K562 (cell line): ENCODE measurements at regions not wholly inside any gene's neighbourhood (a gene's known extent, or its start where the extent isn't known, plus 50 kb on each side); places are given as distances from the start of the nearest gene placed in this dataset.

Source experiments
- CEBPB ChIP-seq: fragments of 450-650 bp; IDR thresholded peaks from 2 replicates; pipeline ENCODE4 v1.6.1; 2016; ENCODE audit warnings: missing genetic modification characterization, missing compliant biosample characterization
- CREB1 ChIP-seq, 2 experiments: sonication (generic) in 1 of 2; formaldehyde crosslinking in 1 of 2; IDR thresholded peaks; 2 replicates each; pipeline versions ENCODE4 v1.6.1 to v1.8.0; 2012 to 2022; ENCODE audit warnings: inconsistent platforms in 1 of 2, mild to moderate bottlenecking in 1 of 2, missing genetic modification reagents in 1 of 2, moderate library complexity in 1 of 2
- ELF4 ChIP-seq: fragments of 450-650 bp; formaldehyde crosslinking; IDR thresholded peaks from 2 replicates; pipeline ENCODE4 v1.4.0; 2022; ENCODE audit warnings: missing genetic modification characterization
- NFXL1 ChIP-seq: fragments of 450-650 bp; formaldehyde crosslinking; IDR thresholded peaks from 2 replicates; pipeline ENCODE4 v1.4.0; 2021; ENCODE audit warnings: mild to moderate bottlenecking
- OTX1 ChIP-seq: fragments of 450-650 bp; formaldehyde crosslinking; IDR thresholded peaks from 2 replicates; pipeline ENCODE4 v1.4.0; 2022; ENCODE audit warnings: mild to moderate bottlenecking
- POLR2A ChIP-seq: fragments of 450-650 bp; conservative IDR thresholded peaks from 2 replicates; pipeline ENCODE4 v1.6.1; 2016
- RBM22 ChIP-seq: fragments of 200-400 bp; formaldehyde crosslinking; IDR thresholded peaks from 2 replicates; pipeline ENCODE4 v1.6.1; 2018; ENCODE audit warnings: low read length, low read depth; ENCODE audit not compliant: poor library complexity, severe bottlenecking
- TBL1XR1 ChIP-seq, 2 experiments: IDR thresholded peaks; 2 replicates each; pipeline ENCODE4 v1.6.1; 2012; ENCODE audit warnings: improper control_type of control experiment in 2 of 2, low read length in 2 of 2, mild to moderate bottlenecking in 1 of 2
- TF ChIP-seq, protein P1 (sequence below): sonication (generic); formaldehyde crosslinking; IDR thresholded peaks from 2 replicates; pipeline ENCODE4 v1.8.1; 2022; ENCODE audit warnings: missing genetic modification reagents
- TF ChIP-seq, protein P2 (sequence below): sonication (generic); formaldehyde crosslinking; IDR thresholded peaks from 2 replicates; pipeline ENCODE4 v1.8.1; 2023; ENCODE audit warnings: missing genetic modification reagents, mild to moderate bottlenecking, borderline replicate concordance
- TF ChIP-seq, protein P3 (sequence below), 3 experiments: IDR thresholded peaks in 2 of 3; conservative IDR thresholded peaks in 1 of 3; 2 replicates each; pipeline ENCODE4 v1.5.1; 2011 to 2012; ENCODE audit warnings: low read length in 3 of 3, mild to moderate bottlenecking in 3 of 3, control low read depth in 2 of 3, improper control_type of control experiment in 1 of 3, inconsistent platforms in 1 of 3, low read depth in 1 of 3, mixed read lengths in 1 of 3, moderate library complexity in 1 of 3; ENCODE audit not compliant: insufficient read depth in 2 of 3

DNA sequence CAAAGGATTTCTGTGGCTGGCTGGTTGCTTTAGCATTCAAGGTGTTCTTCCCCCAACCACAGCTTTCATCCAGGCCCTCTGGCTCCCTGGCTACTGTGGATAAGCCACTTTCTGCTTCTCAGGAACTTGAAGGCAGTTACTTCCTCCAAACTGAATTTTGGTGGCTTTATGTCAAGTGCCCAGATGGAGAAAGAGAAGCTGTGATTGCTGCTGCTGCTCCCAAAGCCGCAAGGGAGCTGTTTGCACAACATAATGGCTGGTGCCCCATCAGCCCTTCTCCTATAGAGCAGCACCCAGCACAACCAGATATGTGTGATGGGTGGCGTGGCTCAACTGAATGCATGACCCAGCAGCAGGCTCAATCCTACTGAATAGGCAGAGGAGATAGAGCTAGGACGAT, 465.2 kb downstream of the MAFB start:
- TF ChIP-seq ELF4 (no peak), NFXL1 (CRISPR knock-in tag) (no peak), RBM22 (no peak), POLR2A (no peak), CEBPB (tag) (no peak), TBL1XR1 (IDR thresholded peaks at IDR 0.05; ENCODE audit: low read length in 2 of 2) (no peak), CREB1 (IDR thresholded peaks at IDR 0.05) (no peak), CREB1 (CRISPR knock-in tag; IDR thresholded peaks at IDR 0.05) (no peak), OTX1 (CRISPR knock-in tag) (no peak)
- TF ChIP-seq, protein P1, sequence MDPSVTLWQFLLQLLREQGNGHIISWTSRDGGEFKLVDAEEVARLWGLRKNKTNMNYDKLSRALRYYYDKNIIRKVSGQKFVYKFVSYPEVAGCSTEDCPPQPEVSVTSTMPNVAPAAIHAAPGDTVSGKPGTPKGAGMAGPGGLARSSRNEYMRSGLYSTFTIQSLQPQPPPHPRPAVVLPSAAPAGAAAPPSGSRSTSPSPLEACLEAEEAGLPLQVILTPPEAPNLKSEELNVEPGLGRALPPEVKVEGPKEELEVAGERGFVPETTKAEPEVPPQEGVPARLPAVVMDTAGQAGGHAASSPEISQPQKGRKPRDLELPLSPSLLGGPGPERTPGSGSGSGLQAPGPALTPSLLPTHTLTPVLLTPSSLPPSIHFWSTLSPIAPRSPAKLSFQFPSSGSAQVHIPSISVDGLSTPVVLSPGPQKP (CRISPR knock-in tag): no peak
- TF ChIP-seq, protein P2, sequence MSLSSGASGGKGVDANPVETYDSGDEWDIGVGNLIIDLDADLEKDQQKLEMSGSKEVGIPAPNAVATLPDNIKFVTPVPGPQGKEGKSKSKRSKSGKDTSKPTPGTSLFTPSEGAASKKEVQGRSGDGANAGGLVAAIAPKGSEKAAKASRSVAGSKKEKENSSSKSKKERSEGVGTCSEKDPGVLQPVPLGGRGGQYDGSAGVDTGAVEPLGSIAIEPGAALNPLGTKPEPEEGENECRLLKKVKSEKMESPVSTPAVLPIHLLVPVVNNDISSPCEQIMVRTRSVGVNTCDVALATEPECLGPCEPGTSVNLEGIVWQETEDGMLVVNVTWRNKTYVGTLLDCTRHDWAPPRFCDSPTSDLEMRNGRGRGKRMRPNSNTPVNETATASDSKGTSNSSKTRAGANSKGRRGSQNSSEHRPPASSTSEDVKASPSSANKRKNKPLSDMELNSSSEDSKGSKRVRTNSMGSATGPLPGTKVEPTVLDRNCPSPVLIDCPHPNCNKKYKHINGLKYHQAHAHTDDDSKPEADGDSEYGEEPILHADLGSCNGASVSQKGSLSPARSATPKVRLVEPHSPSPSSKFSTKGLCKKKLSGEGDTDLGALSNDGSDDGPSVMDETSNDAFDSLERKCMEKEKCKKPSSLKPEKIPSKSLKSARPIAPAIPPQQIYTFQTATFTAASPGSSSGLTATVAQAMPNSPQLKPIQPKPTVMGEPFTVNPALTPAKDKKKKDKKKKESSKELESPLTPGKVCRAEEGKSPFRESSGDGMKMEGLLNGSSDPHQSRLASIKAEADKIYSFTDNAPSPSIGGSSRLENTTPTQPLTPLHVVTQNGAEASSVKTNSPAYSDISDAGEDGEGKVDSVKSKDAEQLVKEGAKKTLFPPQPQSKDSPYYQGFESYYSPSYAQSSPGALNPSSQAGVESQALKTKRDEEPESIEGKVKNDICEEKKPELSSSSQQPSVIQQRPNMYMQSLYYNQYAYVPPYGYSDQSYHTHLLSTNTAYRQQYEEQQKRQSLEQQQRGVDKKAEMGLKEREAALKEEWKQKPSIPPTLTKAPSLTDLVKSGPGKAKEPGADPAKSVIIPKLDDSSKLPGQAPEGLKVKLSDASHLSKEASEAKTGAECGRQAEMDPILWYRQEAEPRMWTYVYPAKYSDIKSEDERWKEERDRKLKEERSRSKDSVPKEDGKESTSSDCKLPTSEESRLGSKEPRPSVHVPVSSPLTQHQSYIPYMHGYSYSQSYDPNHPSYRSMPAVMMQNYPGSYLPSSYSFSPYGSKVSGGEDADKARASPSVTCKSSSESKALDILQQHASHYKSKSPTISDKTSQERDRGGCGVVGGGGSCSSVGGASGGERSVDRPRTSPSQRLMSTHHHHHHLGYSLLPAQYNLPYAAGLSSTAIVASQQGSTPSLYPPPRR (CRISPR knock-in tag): no peak
- TF ChIP-seq, protein P3, sequence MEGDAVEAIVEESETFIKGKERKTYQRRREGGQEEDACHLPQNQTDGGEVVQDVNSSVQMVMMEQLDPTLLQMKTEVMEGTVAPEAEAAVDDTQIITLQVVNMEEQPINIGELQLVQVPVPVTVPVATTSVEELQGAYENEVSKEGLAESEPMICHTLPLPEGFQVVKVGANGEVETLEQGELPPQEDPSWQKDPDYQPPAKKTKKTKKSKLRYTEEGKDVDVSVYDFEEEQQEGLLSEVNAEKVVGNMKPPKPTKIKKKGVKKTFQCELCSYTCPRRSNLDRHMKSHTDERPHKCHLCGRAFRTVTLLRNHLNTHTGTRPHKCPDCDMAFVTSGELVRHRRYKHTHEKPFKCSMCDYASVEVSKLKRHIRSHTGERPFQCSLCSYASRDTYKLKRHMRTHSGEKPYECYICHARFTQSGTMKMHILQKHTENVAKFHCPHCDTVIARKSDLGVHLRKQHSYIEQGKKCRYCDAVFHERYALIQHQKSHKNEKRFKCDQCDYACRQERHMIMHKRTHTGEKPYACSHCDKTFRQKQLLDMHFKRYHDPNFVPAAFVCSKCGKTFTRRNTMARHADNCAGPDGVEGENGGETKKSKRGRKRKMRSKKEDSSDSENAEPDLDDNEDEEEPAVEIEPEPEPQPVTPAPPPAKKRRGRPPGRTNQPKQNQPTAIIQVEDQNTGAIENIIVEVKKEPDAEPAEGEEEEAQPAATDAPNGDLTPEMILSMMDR (IDR thresholded peaks at IDR 0.05 in 2 of 3, conservative IDR thresholded peaks at IDR 0.05 in 1 of 3; ENCODE audit: insufficient read depth in 2 of 3, low read depth in 1 of 3, low read length in 3 of 3): no peak
